ENCODE measurements at regions not wholly inside any gene's neighbourhood (a gene's known extent, or its start where the extent isn't known, plus 50 kb on each side); places are given as distances from the start of the nearest gene placed in this dataset.
A peak's percentile ranks its signal among the peaks of the same experiment; 100 is the strongest.
"Not testable (repeated sequence)": the region's sequence is repeated elsewhere in the genome, so short reads cannot be mapped to it uniquely, and the experiment has no call there.

GRCh38 chr10:81152656-81153055 lies 615.0 kb downstream of the SH2D4B start:
- H3K36me3 ChIP-seq (ENCODE audit: insufficient read depth, low read length), result no peaks in the 10 kb centered on the region
- no peak overlapping the region for H3K4me3 ChIP-seq
- H3K27ac ChIP-seq, result no peak overlapping the region
- no peak overlapping the region for H3K9ac ChIP-seq (ENCODE audit: insufficient read length)
- H3K9me3 ChIP-seq (ENCODE audit: low read depth, low read length), result no peaks in the 10 kb centered on the region
- TF ChIP-seq POLR2AphosphoS5 (IDR thresholded peaks at IDR 0.05; ENCODE audit: borderline replicate concordance, low read depth, low read length), result no peak
- no peak for TF ChIP-seq EZH2 (IDR thresholded peaks at IDR 0.05)
- no peak for TF ChIP-seq FOXP2 (optimal IDR thresholded peaks at IDR 0.05; ENCODE audit: control extremely low read depth, extremely low read length, insufficient read depth)
- no peak for DNase-seq (ENCODE audit: low read depth, low spot score)

- no peak overlapping the region for H3K9ac ChIP-seq (ENCODE audit: insufficient read length)
- no peak overlapping the region for H3K4me3 ChIP-seq
- no peaks in the 10 kb centered on the region for H3K9me3 ChIP-seq (ENCODE audit: low read depth, low read length)
- no peaks in the 10 kb centered on the region for H3K36me3 ChIP-seq (ENCODE audit: insufficient read depth, low read length)
- no peak for DNase-seq (ENCODE audit: low read depth, low spot score)
- no peak for TF ChIP-seq POLR2AphosphoS5 (IDR thresholded peaks at IDR 0.05; ENCODE audit: borderline replicate concordance, low read depth, low read length)
- TF ChIP-seq EZH2 (IDR thresholded peaks at IDR 0.05), result no peak
- TF ChIP-seq FOXP2 (optimal IDR thresholded peaks at IDR 0.05; ENCODE audit: control extremely low read depth, extremely low read length, insufficient read depth), result no peak
- no peak overlapping the region for H3K27ac ChIP-seq
Measured at GRCh38 chr10:81157681-81158080, 620.0 kb downstream of the SH2D4B start.

GRCh38 chr10:81177651-81178244 lies 640.0 kb downstream of the SH2D4B start:
- TF ChIP-seq EZH2 (IDR thresholded peaks at IDR 0.05) (no peak), FOXP2 (optimal IDR thresholded peaks at IDR 0.05; ENCODE audit: control extremely low read depth, extremely low read length, insufficient read depth) (no peak), POLR2AphosphoS5 (IDR thresholded peaks at IDR 0.05; ENCODE audit: borderline replicate concordance, low read depth, low read length) (no peak)
- no peak for DNase-seq (ENCODE audit: low read depth, low spot score)
- Histone ChIP-seq H3K9ac (ENCODE audit: insufficient read length) (no peak overlapping the region), H3K9me3 (ENCODE audit: low read depth, low read length) (no peaks in the 10 kb centered on the region), H3K27ac (no peak overlapping the region), H3K4me3 (no peak overlapping the region), H3K36me3 (ENCODE audit: insufficient read depth, low read length) (no peaks in the 10 kb centered on the region)

GRCh38 chr10:81179324-81179723 lies 641.6 kb downstream of the SH2D4B start:
- Histone ChIP-seq H3K27ac (no peak overlapping the region), H3K9me3 (ENCODE audit: low read depth, low read length) (no peaks in the 10 kb centered on the region)
- TF ChIP-seq EZH2 (IDR thresholded peaks at IDR 0.05) (no peak), POLR2AphosphoS5 (IDR thresholded peaks at IDR 0.05; ENCODE audit: borderline replicate concordance, low read depth, low read length) (no peak), FOXP2 (optimal IDR thresholded peaks at IDR 0.05; ENCODE audit: control extremely low read depth, extremely low read length, insufficient read depth) (no peak)

GRCh38 chr10:81179805-81180452 lies 642.2 kb downstream of the SH2D4B start:
- no peaks in the 10 kb centered on the region for H3K9me3 ChIP-seq (ENCODE audit: low read depth, low read length)
- TF ChIP-seq POLR2AphosphoS5 (IDR thresholded peaks at IDR 0.05; ENCODE audit: borderline replicate concordance, low read depth, low read length) (no peak), FOXP2 (optimal IDR thresholded peaks at IDR 0.05; ENCODE audit: control extremely low read depth, extremely low read length, insufficient read depth) (no peak)
- no peak overlapping the region for H3K27ac ChIP-seq
- H3K4me3 ChIP-seq, result no peak overlapping the region
- H3K36me3 ChIP-seq (ENCODE audit: insufficient read depth, low read length), result no peaks in the 10 kb centered on the region
- no peak for DNase-seq (ENCODE audit: low read depth, low spot score)
- no peak overlapping the region for H3K9ac ChIP-seq (ENCODE audit: insufficient read length)

More at GRCh38 chr10:81179324-81179723, 641.6 kb downstream of the SH2D4B start:
- H3K4me3 ChIP-seq, result no peak overlapping the region
- DNase-seq (ENCODE audit: low read depth, low spot score), result peak; percentile 12
- H3K9ac ChIP-seq (ENCODE audit: insufficient read length), result no peak overlapping the region
- H3K36me3 ChIP-seq (ENCODE audit: insufficient read depth, low read length), result no peaks in the 10 kb centered on the region

- no peak overlapping the region for H3K4me3 ChIP-seq
- no peaks in the 10 kb centered on the region for H3K36me3 ChIP-seq (ENCODE audit: insufficient read depth, low read length)
- TF ChIP-seq POLR2AphosphoS5 (IDR thresholded peaks at IDR 0.05; ENCODE audit: borderline replicate concordance, low read depth, low read length) (no peak), FOXP2 (optimal IDR thresholded peaks at IDR 0.05; ENCODE audit: control extremely low read depth, extremely low read length, insufficient read depth) (no peak), EZH2 (IDR thresholded peaks at IDR 0.05) (no peak)
- no peak overlapping the region for H3K27ac ChIP-seq
- no peaks in the 10 kb centered on the region for H3K9me3 ChIP-seq (ENCODE audit: low read depth, low read length)
- no peak for DNase-seq (ENCODE audit: low read depth, low spot score)
- H3K9ac ChIP-seq (ENCODE audit: insufficient read length), result no peak overlapping the region
Measured at GRCh38 chr10:81182296-81182695, 644.6 kb downstream of the SH2D4B start.

GRCh38 chr10:81192221-81192788 lies 654.6 kb downstream of the SH2D4B start:
- TF ChIP-seq EZH2 (IDR thresholded peaks at IDR 0.05), result no peak
- no peak for TF ChIP-seq POLR2AphosphoS5 (IDR thresholded peaks at IDR 0.05; ENCODE audit: borderline replicate concordance, low read depth, low read length)
- no peak for DNase-seq (ENCODE audit: low read depth, low spot score)
- H3K27ac ChIP-seq, result no peak overlapping the region

GRCh38 chr10:81200801-81201200 lies 663.1 kb downstream of the SH2D4B start:
- H3K36me3 ChIP-seq (ENCODE audit: insufficient read depth, low read length), result no peaks in the 10 kb centered on the region
- no peaks in the 10 kb centered on the region for H3K9me3 ChIP-seq (ENCODE audit: low read depth, low read length)
- no peak for TF ChIP-seq FOXP2 (optimal IDR thresholded peaks at IDR 0.05; ENCODE audit: control extremely low read depth, extremely low read length, insufficient read depth)
- TF ChIP-seq POLR2AphosphoS5 (IDR thresholded peaks at IDR 0.05; ENCODE audit: borderline replicate concordance, low read depth, low read length), result no peak
- no peak for TF ChIP-seq EZH2 (IDR thresholded peaks at IDR 0.05)
- H3K27ac ChIP-seq, result no peak overlapping the region
- H3K9ac ChIP-seq (ENCODE audit: insufficient read length), result no peak overlapping the region
- no peak for DNase-seq (ENCODE audit: low read depth, low spot score)
- no peak overlapping the region for H3K4me3 ChIP-seq

More at GRCh38 chr10:81192221-81192788, 654.6 kb downstream of the SH2D4B start:
- Histone ChIP-seq H3K4me3 (no peak overlapping the region), H3K9me3 (ENCODE audit: low read depth, low read length) (no peaks in the 10 kb centered on the region), H3K36me3 (ENCODE audit: insufficient read depth, low read length) (no peaks in the 10 kb centered on the region), H3K9ac (ENCODE audit: insufficient read length) (no peak overlapping the region)

- not testable (repeated sequence) for H3K4me3 ChIP-seq; H3K27ac ChIP-seq; H3K9me3 ChIP-seq (ENCODE audit: low read depth, low read length); H3K36me3 ChIP-seq (ENCODE audit: insufficient read depth, low read length); DNase-seq (ENCODE audit: low read depth, low spot score); H3K9ac ChIP-seq (ENCODE audit: insufficient read length)
Measured at GRCh38 chr10:81207359-81207758, 667.6 kb upstream of the NRG3 start.
